Stimulated activated naive CD4-positive, alpha-beta T cell treated with Interleukin-2 at 50 U/mL for 16 hours (primary cell): ENCODE measurements at regions not wholly inside any gene's neighbourhood (a gene's known extent, or its start where the extent isn't known, plus 50 kb on each side); places are given as distances from the start of the nearest gene placed in this dataset.

Experiments used
- DNase-seq: peaks from one replicate; lab custom pipeline; 2025; lab: John Stamatoyannopoulos, UW

GRCh38 chr16:6132121-6132520 is 1034.5 kb upstream of the EEF2KMT start:
- DNase-seq: no peak

- no peak for DNase-seq
Observed at GRCh38 chr16:6131526-6132050, 1034.0 kb upstream of the EEF2KMT start.

- DNase-seq: no peak
Observed at GRCh38 chr16:6125483-6126259, 1028.1 kb upstream of the EEF2KMT start.

GRCh38 chr16:6124136-6124535 is 1026.5 kb upstream of the EEF2KMT start:
- no peak for DNase-seq

- DNase-seq: no peak
Observed at GRCh38 chr16:6122401-6122800, 1024.8 kb upstream of the EEF2KMT start.

- no peak for DNase-seq
Observed at GRCh38 chr16:6114691-6115090, 1017.1 kb upstream of the EEF2KMT start.

GRCh38 chr16:6113749-6114148 is 1016.2 kb upstream of the EEF2KMT start:
- no peak for DNase-seq

- no peak for DNase-seq
Observed at GRCh38 chr16:6112700-6113099, 1015.1 kb upstream of the EEF2KMT start.

- no peak for DNase-seq
Observed at GRCh38 chr16:6111390-6111789, 1013.8 kb upstream of the EEF2KMT start.

GRCh38 chr16:6110346-6110745 is 1012.8 kb upstream of the EEF2KMT start:
- no peak for DNase-seq

GRCh38 chr16:6106061-6106460 is 1008.5 kb upstream of the EEF2KMT start:
- no peak for DNase-seq

- no peak for DNase-seq
Observed at GRCh38 chr16:6105115-6105514, 1007.5 kb upstream of the EEF2KMT start.

- no peak for DNase-seq
Observed at GRCh38 chr16:6104428-6104827, 1006.8 kb upstream of the EEF2KMT start.

- no peak for DNase-seq
Observed at GRCh38 chr16:6103561-6103960, 1006.0 kb upstream of the EEF2KMT start.

- no peak for DNase-seq
Observed at GRCh38 chr16:6099102-6099501, 1001.5 kb upstream of the EEF2KMT start.

GRCh38 chr16:6096931-6097670 is 999.5 kb upstream of the EEF2KMT start:
- DNase-seq: no peak

GRCh38 chr16:6095414-6095813 is 997.8 kb upstream of the EEF2KMT start:
- no peak for DNase-seq

GRCh38 chr16:6091021-6091420 is 993.4 kb upstream of the EEF2KMT start:
- no peak for DNase-seq

- no peak for DNase-seq
Observed at GRCh38 chr16:6081320-6081976, 983.9 kb upstream of the EEF2KMT start.

- no peak for DNase-seq
Observed at GRCh38 chr16:6076631-6077030, 979.0 kb upstream of the EEF2KMT start.

- no peak for DNase-seq
Observed at GRCh38 chr16:6068063-6068462, 970.5 kb upstream of the EEF2KMT start.

GRCh38 chr16:6066652-6067051 is 969.1 kb upstream of the EEF2KMT start:
- no peak for DNase-seq

GRCh38 chr16:6063526-6063925 is 965.9 kb upstream of the EEF2KMT start:
- DNase-seq: no peak
